HEK293 (cell line): ENCODE measurements at regions not wholly inside any gene's neighbourhood (a gene's known extent, or its start where the extent isn't known, plus 50 kb on each side); places are given as distances from the start of the nearest gene placed in this dataset.
"Not testable (repeated sequence)": the region's sequence is repeated elsewhere in the genome, so short reads cannot be mapped to it uniquely, and the experiment has no call there.

Experiments
- CTCF ChIA-PET: fragments of 350-600 bp; formaldehyde crosslinking; extraction: SDS; loops from one replicate; lab custom pipeline; 2021; ENCODE audit warnings: antibody characterized with exemption; lab: Yijun Ruan, JAX
- POLR2A ChIA-PET: fragments of 300-600 bp; formaldehyde crosslinking; extraction: SDS; loops from one replicate; lab custom pipeline; 2020; ENCODE audit warnings: antibody characterized with exemption, inconsistent platforms; lab: Yijun Ruan, JAX
- H3K27ac ChIP-seq: fragments of 200-500 bp; sonication (Bioruptor generic); 2 replicates; pipeline ENCODE4 v1.5.1; 2014; ENCODE audit warnings: low read depth, low read length, control low read depth, inconsistent platforms; ENCODE audit errors: extremely low read depth
- H3K36me3 ChIP-seq, 2 experiments: fragments of 200-500 bp in 1 of 2; sonication (Bioruptor generic) in 1 of 2; 1 replicate in 1 of 2; 2 replicates in 1 of 2; pipeline ENCODE4 v1.5.1; 2014 to 2017; ENCODE audit warnings: inconsistent platforms in 2 of 2, low read length in 2 of 2; ENCODE audit not compliant: control insufficient read depth in 2 of 2, insufficient read depth in 1 of 2
- H3K4me1 ChIP-seq: fragments of 200-500 bp; sonication (Bioruptor generic); 2 replicates; pipeline ENCODE4 v1.5.1; 2014; ENCODE audit warnings: mild to moderate bottlenecking, low read length, inconsistent platforms; ENCODE audit not compliant: control insufficient read depth, insufficient read depth
- H3K4me3 ChIP-seq: 2 replicates; pipeline ENCODE4 v1.5.1; 2011; ENCODE audit warnings: low read depth, mild to moderate bottlenecking, control low read depth, low read length, moderate library complexity
- H3K9me3 ChIP-seq: fragments of 200-500 bp; sonication (Bioruptor generic); 2 replicates; pipeline ENCODE4 v1.5.1; 2014; ENCODE audit warnings: low read depth, low read length, inconsistent platforms; ENCODE audit not compliant: control insufficient read depth, insufficient read depth
- BCL11A ChIP-seq: fragments of 450-650 bp; formaldehyde crosslinking; IDR thresholded peaks from 2 replicates; pipeline ENCODE4 v1.5.1; 2016; ENCODE audit warnings: low read depth, missing biosample characterization, missing genetic modification characterization
- KLF9 ChIP-seq: fragments of 450-650 bp; formaldehyde crosslinking; IDR thresholded peaks from 2 replicates; pipeline ENCODE4 v1.5.1; 2016; ENCODE audit warnings: missing biosample characterization, missing genetic modification characterization, low read depth
- MYNN ChIP-seq: fragments of 450-650 bp; formaldehyde crosslinking; IDR thresholded peaks from 2 replicates; pipeline ENCODE4 v1.5.1; 2016; ENCODE audit warnings: missing biosample characterization, missing genetic modification characterization, borderline replicate concordance
- OSR2 ChIP-seq: fragments of 450-650 bp; formaldehyde crosslinking; IDR thresholded peaks from 2 replicates; pipeline ENCODE4 v1.5.1; 2016; ENCODE audit warnings: missing biosample characterization, missing genetic modification characterization
- YY1 ChIP-seq: fragments of 450-650 bp; formaldehyde crosslinking; IDR thresholded peaks from 2 replicates; pipeline ENCODE4 v1.5.1; 2018; ENCODE audit warnings: missing biosample characterization, missing genetic modification characterization
- ZBTB48 ChIP-seq: fragments of 450-650 bp; formaldehyde crosslinking; IDR thresholded peaks from 2 replicates; pipeline ENCODE4 v1.5.1; 2016; ENCODE audit warnings: missing biosample characterization, missing genetic modification characterization
- ZFHX2 ChIP-seq: fragments of 450-650 bp; formaldehyde crosslinking; conservative IDR thresholded peaks from 2 replicates; pipeline ENCODE4 v1.5.1; 2016; ENCODE audit warnings: missing biosample characterization, missing genetic modification characterization
- ZFP37 ChIP-seq: fragments of 450-650 bp; formaldehyde crosslinking; IDR thresholded peaks from 2 replicates; pipeline ENCODE4 v1.5.1; 2016; ENCODE audit warnings: missing biosample characterization, missing genetic modification characterization
- ZFP69B ChIP-seq: fragments of 450-650 bp; formaldehyde crosslinking; IDR thresholded peaks from 2 replicates; pipeline ENCODE4 v1.5.1; 2016; ENCODE audit warnings: missing biosample characterization, missing genetic modification characterization
- ZNF112 ChIP-seq: fragments of 450-650 bp; formaldehyde crosslinking; IDR thresholded peaks from 2 replicates; pipeline ENCODE4 v1.5.0; 2017; ENCODE audit warnings: missing biosample characterization, missing genetic modification characterization
- ZNF114 ChIP-seq: fragments of 450-650 bp; formaldehyde crosslinking; IDR thresholded peaks from 2 replicates; pipeline ENCODE4 v1.5.0; 2017; ENCODE audit warnings: missing biosample characterization, missing genetic modification characterization
- ZNF184 ChIP-seq: fragments of 450-650 bp; IDR thresholded peaks from 2 replicates; pipeline ENCODE4 v1.5.1; 2018; ENCODE audit warnings: missing biosample characterization, mild to moderate bottlenecking, missing genetic modification characterization
- ZNF24 ChIP-seq: fragments of 450-650 bp; formaldehyde crosslinking; IDR thresholded peaks from 2 replicates; pipeline ENCODE4 v1.5.1; 2016; ENCODE audit warnings: missing biosample characterization, missing genetic modification characterization
- ZNF324 ChIP-seq: fragments of 450-650 bp; formaldehyde crosslinking; IDR thresholded peaks from 2 replicates; pipeline ENCODE4 v1.5.1; 2016; ENCODE audit warnings: missing biosample characterization, missing genetic modification characterization
- ZNF561 ChIP-seq: fragments of 450-650 bp; IDR thresholded peaks from 2 replicates; pipeline ENCODE4 v1.5.1; 2018; ENCODE audit warnings: missing biosample characterization, missing genetic modification characterization, borderline replicate concordance
- ZNF670 ChIP-seq: fragments of 450-650 bp; formaldehyde crosslinking; IDR thresholded peaks from 2 replicates; pipeline ENCODE4 v1.5.1; 2016; ENCODE audit warnings: missing biosample characterization, missing genetic modification characterization, low read depth
- TF ChIP-seq, protein P1 (sequence below): fragments of 450-650 bp; formaldehyde crosslinking; IDR thresholded peaks from 2 replicates; pipeline ENCODE4 v1.5.1; 2016; ENCODE audit warnings: missing biosample characterization, missing genetic modification characterization
- TF ChIP-seq, protein P2 (sequence below): fragments of 450-650 bp; formaldehyde crosslinking; IDR thresholded peaks from 2 replicates; pipeline ENCODE4 v1.5.1; 2016; ENCODE audit warnings: missing biosample characterization, missing genetic modification characterization
- TF ChIP-seq, protein P3 (sequence below): fragments of 450-650 bp; formaldehyde crosslinking; IDR thresholded peaks from 2 replicates; pipeline ENCODE4 v1.5.1; 2016; ENCODE audit warnings: missing biosample characterization, missing genetic modification characterization
- TF ChIP-seq, protein P4 (sequence below): fragments of 450-650 bp; formaldehyde crosslinking; IDR thresholded peaks from 2 replicates; pipeline ENCODE4 v1.5.1; 2016; ENCODE audit warnings: missing biosample characterization, missing genetic modification characterization, low read depth
- TF ChIP-seq, protein P5 (sequence below): fragments of 450-650 bp; formaldehyde crosslinking; IDR thresholded peaks from 2 replicates; pipeline ENCODE4; 2016; ENCODE audit warnings: missing biosample characterization, missing genetic modification characterization

DNA sequence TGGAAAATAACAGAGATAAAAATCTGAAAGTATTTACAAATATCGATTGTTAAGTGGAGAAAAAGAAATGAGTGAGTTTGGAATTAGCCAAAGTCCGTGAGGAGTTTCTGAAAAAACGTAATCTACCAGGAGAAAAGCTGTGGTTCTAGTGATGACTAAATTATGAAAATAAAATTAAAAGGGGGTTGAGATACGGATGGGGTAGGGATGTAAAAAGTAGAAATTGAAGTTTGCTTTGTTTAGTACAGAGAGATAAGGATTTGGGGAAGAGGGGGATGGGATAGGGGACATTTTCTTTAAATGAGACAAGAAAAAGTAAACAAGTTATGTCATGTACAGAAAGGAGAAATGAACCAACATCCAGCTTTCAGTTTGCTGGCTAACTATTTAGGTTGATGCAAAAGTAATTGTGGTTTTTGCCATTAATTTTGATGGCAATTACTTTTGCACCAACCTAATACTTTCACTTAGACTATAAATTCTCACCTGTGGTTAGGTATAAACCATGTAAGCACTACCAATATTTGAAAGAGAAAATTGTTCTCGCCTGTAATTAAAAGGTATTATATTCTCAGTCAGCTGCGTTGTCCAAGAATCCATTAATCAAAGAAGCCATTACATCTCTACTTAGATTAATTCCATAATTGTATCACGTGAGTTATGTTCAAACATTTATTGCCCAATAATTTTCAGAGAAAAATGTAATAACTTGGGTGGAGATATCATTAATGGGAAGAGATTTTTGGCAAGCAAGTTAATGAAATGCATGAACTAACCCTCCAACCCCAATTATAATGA lies 143.0 kb upstream of the NRP1 start (continued):
- TF ChIP-seq, protein P1, sequence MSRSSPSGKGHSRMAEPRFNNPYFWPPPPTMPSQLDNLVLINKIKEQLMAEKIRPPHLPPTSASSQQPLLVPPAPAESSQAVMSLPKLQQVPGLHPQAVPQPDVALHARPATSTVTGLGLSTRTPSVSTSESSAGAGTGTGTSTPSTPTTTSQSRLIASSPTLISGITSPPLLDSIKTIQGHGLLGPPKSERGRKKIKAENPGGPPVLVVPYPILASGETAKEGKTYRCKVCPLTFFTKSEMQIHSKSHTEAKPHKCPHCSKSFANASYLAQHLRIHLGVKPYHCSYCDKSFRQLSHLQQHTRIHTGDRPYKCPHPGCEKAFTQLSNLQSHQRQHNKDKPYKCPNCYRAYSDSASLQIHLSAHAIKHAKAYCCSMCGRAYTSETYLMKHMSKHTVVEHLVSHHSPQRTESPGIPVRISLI, result peak; percentile 83; the same call in 1 of the 2 replicates
- TF ChIP-seq KLF9 (0 out of 2 replicates have a peak, but pooled peaks have one; percentile 28), ZNF184 (tag by site-specific recombination) (no peak), ZNF112 (tag by site-specific recombination) (no peak)
- TF ChIP-seq, protein P2, sequence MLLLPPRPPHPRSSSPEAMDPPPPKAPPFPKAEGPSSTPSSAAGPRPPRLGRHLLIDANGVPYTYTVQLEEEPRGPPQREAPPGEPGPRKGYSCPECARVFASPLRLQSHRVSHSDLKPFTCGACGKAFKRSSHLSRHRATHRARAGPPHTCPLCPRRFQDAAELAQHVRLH (tag by site-specific recombination), result peak; percentile 61; the same call in 1 of the 2 replicates

DNA sequence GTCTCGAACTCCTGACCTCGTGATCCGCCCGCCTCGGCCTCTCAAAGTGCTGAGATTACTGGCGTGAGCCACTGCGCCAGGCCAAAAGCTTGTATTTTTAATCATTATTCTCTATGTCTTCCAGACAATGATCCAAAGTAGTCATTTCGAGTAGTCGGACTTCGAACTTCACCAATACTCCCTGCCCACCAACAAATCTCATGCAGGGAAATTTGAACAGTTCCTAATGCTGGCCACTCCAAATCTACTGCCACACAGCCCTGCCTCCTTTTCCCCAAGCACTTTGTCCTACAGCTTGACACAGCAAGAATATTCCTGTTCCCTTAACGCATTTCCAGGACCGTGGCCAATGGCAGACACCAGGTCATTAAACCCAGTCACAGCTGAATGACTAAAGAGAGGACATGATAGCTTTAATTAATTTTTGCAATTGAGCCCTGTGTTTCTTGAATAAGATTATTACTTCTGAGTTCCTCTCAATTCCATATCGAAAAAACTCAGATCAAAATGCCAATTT lies 142.3 kb upstream of the NRP1 start:
- H3K4me1 ChIP-seq, result peaks cover 14% of the 10 kb centered on the region
- H3K9me3 ChIP-seq, result no peaks in the 10 kb centered on the region
- peak overlapping the region; percentile 86; the same call in 1 of the 2 replicates for H3K27ac ChIP-seq
- no peaks in the 10 kb centered on the region for H3K36me3 ChIP-seq
- TF ChIP-seq ZNF24 (tag by site-specific recombination) (no peak), ZBTB48 (peak; percentile 54; the same call in 1 of the 2 replicates), ZNF561 (tag by site-specific recombination) (0 out of 2 replicates have a peak, but pooled peaks have one; percentile 5)
- TF ChIP-seq, all 188 proteins: peak for 2
- H3K4me3 ChIP-seq, result no peak overlapping the region
- CTCF ChIA-PET, result no interaction called here
- POLR2A ChIA-PET, result no interaction called here

DNA sequence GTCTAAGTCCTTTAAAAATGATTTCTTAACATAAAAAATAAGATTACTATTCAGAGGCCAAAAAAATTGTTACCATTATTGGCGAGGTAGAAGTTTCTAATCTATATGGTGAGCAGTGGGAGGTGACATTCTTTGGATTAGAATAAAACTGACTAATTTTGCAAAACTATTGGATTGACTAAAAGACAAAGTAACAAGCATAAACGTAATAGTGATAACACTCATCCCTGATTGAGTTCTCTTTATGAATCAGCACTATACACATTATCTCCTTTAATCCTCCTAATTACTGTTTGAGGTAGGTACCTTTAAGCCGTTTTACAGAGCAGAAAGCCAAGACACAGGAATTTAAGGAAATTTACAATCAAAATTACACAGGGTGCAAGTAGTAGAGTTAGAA lies 139.2 kb upstream of the NRP1 start:
- Histone ChIP-seq H3K4me1 (peaks cover 14% of the 10 kb centered on the region), H3K36me3 (no peaks in the 10 kb centered on the region), H3K4me3 (no peak overlapping the region), H3K9me3 (no peaks in the 10 kb centered on the region), H3K27ac (no peak overlapping the region)
- ChIA-PET POLR2A (no interaction called here), CTCF (no interaction called here)
- no peak for TF ChIP-seq ZFP37 (tag by site-specific recombination)
- TF ChIP-seq YY1 (tag by site-specific recombination), result no peak
- no peak for TF ChIP-seq ZFHX2 (tag by site-specific recombination)
- TF ChIP-seq MYNN, result no peak
- TF ChIP-seq, protein P3, sequence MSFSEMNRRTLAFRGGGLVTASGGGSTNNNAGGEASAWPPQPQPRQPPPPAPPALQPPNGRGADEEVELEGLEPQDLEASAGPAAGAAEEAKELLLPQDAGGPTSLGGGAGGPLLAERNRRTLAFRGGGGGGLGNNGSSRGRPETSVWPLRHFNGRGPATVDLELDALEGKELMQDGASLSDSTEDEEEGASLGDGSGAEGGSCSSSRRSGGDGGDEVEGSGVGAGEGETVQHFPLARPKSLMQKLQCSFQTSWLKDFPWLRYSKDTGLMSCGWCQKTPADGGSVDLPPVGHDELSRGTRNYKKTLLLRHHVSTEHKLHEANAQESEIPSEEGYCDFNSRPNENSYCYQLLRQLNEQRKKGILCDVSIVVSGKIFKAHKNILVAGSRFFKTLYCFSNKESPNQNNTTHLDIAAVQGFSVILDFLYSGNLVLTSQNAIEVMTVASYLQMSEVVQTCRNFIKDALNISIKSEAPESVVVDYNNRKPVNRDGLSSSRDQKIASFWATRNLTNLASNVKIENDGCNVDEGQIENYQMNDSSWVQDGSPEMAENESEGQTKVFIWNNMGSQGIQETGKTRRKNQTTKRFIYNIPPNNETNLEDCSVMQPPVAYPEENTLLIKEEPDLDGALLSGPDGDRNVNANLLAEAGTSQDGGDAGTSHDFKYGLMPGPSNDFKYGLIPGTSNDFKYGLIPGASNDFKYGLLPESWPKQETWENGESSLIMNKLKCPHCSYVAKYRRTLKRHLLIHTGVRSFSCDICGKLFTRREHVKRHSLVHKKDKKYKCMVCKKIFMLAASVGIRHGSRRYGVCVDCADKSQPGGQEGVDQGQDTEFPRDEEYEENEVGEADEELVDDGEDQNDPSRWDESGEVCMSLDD (tag by site-specific recombination), result no peak
- TF ChIP-seq ZNF114 (tag by site-specific recombination), result no peak
- TF ChIP-seq ZFP69B (tag by site-specific recombination), result no peak
- no peak for TF ChIP-seq ZNF670 (tag by site-specific recombination)
- no peak for TF ChIP-seq BCL11A (tag by site-specific recombination)
- TF ChIP-seq, protein P4, sequence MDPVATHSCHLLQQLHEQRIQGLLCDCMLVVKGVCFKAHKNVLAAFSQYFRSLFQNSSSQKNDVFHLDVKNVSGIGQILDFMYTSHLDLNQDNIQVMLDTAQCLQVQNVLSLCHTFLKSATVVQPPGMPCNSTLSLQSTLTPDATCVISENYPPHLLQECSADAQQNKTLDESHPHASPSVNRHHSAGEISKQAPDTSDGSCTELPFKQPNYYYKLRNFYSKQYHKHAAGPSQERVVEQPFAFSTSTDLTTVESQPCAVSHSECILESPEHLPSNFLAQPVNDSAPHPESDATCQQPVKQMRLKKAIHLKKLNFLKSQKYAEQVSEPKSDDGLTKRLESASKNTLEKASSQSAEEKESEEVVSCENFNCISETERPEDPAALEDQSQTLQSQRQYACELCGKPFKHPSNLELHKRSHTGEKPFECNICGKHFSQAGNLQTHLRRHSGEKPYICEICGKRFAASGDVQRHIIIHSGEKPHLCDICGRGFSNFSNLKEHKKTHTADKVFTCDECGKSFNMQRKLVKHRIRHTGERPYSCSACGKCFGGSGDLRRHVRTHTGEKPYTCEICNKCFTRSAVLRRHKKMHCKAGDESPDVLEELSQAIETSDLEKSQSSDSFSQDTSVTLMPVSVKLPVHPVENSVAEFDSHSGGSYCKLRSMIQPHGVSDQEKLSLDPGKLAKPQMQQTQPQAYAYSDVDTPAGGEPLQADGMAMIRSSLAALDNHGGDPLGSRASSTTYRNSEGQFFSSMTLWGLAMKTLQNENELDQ (tag by site-specific recombination), result no peak
- no peak for TF ChIP-seq OSR2 (tag by site-specific recombination)
- TF ChIP-seq ZNF324 (tag by site-specific recombination), result no peak
- TF ChIP-seq, protein P5, sequence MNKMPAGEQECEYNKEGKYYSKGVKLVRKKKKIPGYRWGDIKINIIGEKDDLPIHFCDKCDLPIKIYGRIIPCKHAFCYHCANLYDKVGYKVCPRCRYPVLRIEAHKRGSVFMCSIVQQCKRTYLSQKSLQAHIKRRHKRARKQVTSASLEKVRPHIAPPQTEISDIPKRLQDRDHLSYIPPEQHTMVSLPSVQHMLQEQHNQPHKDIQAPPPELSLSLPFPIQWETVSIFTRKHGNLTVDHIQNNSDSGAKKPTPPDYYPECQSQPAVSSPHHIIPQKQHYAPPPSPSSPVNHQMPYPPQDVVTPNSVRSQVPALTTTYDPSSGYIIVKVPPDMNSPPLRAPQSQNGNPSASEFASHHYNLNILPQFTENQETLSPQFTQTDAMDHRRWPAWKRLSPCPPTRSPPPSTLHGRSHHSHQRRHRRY (tag by site-specific recombination), result no peak

DNA sequence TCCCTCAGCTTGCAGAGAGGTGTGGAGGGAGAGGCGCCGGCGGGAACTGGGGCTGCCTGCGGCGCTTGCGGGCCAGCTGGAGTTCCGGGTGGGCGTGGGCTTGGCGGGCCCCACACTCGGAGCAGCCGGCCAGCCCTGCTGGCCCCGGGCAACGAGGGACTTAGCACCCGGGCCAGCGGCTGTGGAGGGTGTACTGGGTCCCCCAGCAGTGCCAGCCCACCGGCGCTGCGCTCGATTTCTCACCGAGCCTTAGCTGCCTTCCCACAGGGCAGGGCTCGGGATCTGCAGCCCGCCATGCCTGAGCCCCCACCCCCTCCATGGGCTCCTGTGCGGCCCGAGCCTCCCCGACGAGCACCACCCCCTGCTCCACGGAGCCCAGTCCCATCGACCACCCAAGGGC lies 133.5 kb upstream of the NRP1 start:
- H3K4me1 ChIP-seq, POLR2A ChIA-PET, H3K4me3 ChIP-seq, H3K9me3 ChIP-seq, H3K27ac ChIP-seq, H3K36me3 ChIP-seq, CTCF ChIA-PET: not testable (repeated sequence)
